ENCODE measurements at regions not wholly inside any gene's neighbourhood (a gene's known extent, or its start where the extent isn't known, plus 50 kb on each side); places are given as distances from the start of the nearest gene placed in this dataset.
"Not testable (repeated sequence)": the region's sequence is repeated elsewhere in the genome, so short reads cannot be mapped to it uniquely, and the experiment has no call there.

DNA sequence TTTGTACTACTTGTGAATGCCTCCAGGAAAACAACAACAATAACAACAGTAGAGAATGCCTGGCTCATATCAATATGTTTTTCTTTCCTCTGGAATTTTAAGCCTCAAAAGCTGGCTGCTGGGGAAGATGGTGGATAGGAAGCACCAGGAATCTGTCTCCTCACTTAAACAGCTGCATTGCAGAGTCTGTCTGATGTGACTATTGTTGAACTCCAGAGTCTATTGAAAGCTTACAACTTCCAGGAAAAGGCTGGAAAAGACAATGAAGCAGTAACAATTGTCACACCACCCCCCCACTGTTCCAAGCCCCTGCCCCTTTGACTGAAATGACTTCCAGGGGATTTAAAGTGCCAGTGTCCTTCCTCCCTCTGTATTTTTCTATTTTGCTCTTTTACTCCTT lies 309.7 kb downstream of the BMP4 start:
- no peak for DNase-seq (ENCODE audit: low read depth)
- in situ Hi-C loops (cut with HindIII; ENCODE audit: low pct_unique_long_range_greater_than_20kb, low sequenced_read_pairs) = no loop called here

DNA sequence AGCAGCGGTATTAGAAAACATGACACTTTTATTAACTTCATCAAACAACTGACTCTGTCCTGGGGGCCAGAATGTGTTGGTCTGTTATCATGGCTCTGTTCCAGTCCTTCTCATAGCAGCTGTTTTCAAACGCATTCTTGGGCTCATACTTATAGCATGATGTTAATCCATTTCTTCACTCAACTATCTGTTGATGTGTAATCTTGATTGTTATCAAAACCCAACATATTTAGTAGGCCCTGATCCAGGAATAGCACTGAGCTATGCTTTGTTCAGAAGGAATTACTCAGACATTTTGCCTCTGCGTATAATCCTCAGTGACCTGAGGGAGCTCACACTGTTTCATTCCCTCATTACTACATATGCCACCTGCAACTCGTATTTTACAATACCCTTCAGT lies 315.9 kb downstream of the BMP4 start:
- in situ Hi-C loops (cut with HindIII; ENCODE audit: low pct_unique_long_range_greater_than_20kb, low sequenced_read_pairs) = no loop called here
- no peak for DNase-seq (ENCODE audit: low read depth)

DNA sequence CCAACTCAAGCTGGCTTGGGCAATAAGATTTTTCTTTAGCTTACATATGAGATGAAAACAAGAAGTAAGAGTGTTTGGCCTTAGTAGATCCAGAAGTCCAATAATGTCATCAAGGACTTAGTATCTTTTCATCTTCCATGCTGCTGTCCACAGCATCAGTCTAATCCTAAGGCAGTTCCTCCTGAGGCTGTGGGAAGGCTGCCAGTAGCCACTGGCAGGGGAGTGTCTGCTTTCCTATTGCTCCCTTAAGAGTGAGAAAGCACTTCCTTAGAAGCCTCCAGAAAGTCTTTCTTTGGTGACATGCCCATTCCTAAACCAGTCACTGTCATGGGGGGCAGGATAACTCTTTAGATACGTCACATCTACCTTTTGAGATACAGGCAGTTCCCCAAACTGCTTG lies 317.7 kb downstream of the BMP4 start:
- in situ Hi-C loops (cut with HindIII; ENCODE audit: low pct_unique_long_range_greater_than_20kb, low sequenced_read_pairs) = no loop called here
- no peak for DNase-seq (ENCODE audit: low read depth)

DNA sequence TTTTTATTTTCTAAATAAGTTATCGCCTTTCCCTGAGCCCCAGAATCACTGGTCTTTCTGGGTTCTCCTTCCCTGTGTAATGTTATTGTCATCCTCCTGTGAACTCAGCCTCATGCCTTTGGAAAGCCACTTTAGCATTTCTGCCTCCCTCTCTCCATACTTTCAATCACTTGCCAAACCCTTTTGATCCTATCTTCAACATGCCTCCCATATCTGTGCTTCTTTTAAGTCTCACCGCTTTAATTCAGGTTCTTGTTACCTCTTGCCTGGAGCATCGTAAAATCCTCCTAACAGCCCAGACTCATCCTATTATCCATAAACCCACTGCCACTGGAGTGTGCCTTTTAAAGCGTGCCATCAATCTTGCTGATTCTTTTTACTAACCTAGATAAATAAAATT lies 321.8 kb downstream of the BMP4 start:
- in situ Hi-C loops (cut with HindIII; ENCODE audit: low pct_unique_long_range_greater_than_20kb, low sequenced_read_pairs) = no loop called here
- no peak for DNase-seq (ENCODE audit: low read depth)

DNA sequence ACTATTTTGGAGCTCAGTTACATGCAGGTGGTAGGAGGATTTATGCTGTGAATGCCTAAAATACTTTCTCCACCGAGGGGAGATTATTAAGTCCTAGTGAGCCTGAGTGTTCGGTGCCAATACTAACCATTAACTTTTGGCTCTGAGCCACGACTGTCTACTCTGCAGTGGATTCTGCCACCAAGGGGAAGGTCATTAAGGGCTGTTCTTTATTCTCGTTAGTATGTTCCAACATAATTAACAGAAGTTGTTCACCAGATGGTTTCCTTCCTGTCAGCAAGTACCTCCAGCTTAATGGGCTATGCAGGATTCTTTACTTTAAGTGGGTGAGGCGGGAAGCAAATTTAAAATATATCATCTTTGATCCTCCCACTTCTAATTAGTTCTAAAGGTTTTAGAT lies 326.3 kb downstream of the BMP4 start:
- in situ Hi-C loops (cut with HindIII; ENCODE audit: low pct_unique_long_range_greater_than_20kb, low sequenced_read_pairs) = no loop called here
- DNase-seq (ENCODE audit: low read depth) = no peak

DNA sequence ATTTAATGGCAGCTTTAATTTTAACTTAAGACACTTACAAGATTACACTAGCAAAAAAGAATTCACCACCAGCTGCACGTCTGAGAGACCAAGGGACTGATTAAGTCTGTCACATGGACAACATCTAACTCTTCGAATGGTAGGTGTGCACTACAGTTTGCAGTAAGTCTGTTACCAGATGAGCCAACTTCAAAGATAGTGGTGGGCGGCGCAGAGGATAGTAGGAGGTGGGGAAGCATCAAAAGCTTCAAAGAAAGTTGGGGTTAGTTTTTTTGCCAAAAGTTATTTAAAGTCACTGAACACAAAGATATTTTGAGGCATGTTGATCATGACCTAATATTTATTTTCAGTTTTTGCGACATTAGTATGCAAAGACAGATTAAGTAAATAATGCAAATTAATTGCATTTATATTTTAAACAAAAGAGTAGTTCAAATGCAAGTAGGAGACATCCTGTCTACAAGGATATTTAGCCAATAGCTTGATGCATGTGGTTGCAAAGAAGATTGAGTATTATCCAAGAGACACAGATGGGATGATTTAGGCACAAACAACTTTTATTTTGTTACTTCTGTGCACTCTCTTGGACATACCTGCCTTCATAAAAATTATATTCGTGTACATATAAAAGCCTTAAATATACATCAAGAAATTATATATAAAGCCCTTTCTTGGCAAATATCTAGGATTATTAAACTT lies 327.7 kb downstream of the BMP4 start:
- DNase-seq (ENCODE audit: low read depth) = no peak
- in situ Hi-C loops (cut with HindIII; ENCODE audit: low pct_unique_long_range_greater_than_20kb, low sequenced_read_pairs) = no loop called here

DNA sequence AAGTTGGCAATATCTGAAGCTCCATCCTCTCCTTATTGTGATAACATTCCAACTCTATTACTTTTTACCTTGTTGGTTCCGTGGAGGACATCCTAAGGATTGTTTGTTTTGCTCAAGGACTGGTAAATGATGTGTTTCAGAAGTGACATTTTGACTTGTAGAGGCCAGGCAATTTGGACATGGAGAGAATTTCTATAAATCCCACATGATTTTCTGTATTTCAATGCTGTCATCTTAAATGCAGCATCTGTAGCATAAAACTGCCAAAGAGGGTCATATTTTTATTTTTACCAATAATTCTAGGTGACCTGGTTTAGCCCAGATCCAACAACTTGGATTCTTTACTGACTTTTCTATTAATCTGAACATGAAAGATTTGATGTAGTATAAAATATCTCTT lies 328.4 kb downstream of the BMP4 start:
- no peak for DNase-seq (ENCODE audit: low read depth)
- in situ Hi-C loops (cut with HindIII; ENCODE audit: low pct_unique_long_range_greater_than_20kb, low sequenced_read_pairs) = no loop called here

DNA sequence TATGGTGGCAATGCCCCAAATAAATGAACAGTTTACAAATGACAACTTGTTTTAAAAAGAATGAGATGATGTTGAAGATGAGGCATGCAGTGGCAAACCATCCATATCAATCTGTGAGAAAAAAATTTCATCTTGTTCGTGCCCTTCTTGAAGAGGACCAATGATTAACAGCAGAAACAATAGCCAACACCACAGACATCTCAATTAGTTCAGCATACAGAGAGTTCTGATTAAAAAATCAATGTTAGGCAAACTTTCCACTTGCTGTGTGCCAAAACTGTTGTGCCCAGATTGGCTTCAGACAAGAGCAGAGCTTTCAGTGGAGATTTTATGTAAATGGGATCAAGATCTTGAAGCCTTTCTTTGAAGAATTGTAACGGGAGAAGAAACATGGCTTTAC lies 329.9 kb downstream of the BMP4 start:
- DNase-seq (ENCODE audit: low read depth) = no peak
- in situ Hi-C loops (cut with HindIII; ENCODE audit: low pct_unique_long_range_greater_than_20kb, low sequenced_read_pairs) = no loop called here

DNA sequence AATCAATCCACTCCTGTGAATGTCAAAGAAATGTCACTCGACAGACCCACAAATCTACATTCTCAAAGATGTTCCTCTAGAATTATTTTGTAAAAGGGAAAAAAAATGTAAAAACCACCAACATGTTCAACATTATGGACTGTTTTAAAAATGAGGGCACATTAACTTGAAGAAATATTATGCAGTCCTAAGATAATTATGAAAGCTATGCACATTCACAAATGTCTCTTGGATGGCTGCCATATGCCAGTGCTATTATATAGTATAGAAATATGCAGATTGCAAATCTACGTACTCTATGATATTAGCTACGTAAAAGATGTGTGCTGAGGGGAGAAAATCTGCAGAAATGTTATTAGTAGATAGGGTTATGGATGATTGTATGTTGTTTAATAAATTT lies 334.2 kb downstream of the BMP4 start:
- no peak for DNase-seq (ENCODE audit: low read depth)
- in situ Hi-C loops (cut with HindIII; ENCODE audit: low pct_unique_long_range_greater_than_20kb, low sequenced_read_pairs) = no loop called here

DNA sequence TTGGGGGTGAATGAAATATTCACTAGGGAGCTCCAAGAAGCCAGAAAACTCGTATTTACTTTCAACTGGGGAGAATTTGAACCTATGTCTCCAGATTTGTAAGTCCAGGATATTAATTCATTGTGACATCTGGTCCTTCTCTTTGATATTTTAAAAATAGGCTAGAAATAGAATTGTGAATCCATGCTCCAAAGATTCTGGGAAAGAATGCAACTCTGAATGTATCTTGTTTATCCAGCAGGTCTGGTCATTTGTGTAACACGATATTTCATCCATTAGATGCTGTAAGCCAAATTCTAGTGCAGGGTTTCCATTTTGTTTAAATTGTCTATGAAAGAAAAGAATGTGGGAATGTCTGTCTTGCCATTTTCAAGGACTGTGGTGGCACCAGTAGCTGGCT lies 334.7 kb downstream of the BMP4 start:
- in situ Hi-C loops (cut with HindIII; ENCODE audit: low pct_unique_long_range_greater_than_20kb, low sequenced_read_pairs) = no loop called here
- no peak for DNase-seq (ENCODE audit: low read depth)

DNA sequence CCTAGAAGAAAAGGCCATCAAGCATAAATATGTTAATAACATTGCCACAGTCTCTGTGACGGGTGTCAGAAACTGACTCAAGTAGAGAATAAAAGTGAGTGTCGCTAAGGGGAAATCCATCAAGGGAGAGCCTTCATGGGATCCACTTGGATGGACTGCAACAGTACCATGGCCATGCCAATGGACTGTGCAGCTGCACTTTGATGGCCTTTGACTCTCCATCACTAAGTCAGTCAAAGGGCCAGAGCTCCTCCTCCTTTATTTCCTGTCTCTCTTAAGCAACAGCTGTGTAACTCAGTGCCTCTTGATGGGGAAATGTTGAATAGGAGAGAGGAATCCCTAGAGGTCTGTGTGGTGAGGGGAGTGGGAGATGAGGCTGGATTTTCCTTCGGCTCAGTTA lies 335.2 kb downstream of the BMP4 start:
- in situ Hi-C loops (cut with HindIII; ENCODE audit: low pct_unique_long_range_greater_than_20kb, low sequenced_read_pairs) = no loop called here
- DNase-seq (ENCODE audit: low read depth) = no peak

DNA sequence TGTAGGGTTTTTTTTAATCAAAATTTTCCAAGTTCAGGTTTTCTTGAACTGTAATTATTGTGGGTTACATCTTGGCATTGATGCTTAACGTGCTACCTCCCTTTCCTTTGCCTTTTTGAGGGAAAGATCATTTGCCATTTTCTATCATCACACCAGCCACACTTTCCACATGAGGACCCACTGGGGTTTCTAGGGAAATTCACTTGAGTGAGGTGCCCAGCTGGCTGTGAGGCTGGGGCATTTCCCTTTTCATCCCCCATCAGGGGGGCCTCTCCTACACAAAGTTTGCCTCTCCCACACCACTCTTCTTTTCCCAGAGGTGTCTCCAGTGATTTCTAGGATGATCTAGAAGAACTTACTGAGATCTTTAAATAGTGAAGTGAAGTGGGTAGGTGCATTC lies 335.7 kb downstream of the BMP4 start:
- in situ Hi-C loops (cut with HindIII; ENCODE audit: low pct_unique_long_range_greater_than_20kb, low sequenced_read_pairs) = no loop called here

DNA sequence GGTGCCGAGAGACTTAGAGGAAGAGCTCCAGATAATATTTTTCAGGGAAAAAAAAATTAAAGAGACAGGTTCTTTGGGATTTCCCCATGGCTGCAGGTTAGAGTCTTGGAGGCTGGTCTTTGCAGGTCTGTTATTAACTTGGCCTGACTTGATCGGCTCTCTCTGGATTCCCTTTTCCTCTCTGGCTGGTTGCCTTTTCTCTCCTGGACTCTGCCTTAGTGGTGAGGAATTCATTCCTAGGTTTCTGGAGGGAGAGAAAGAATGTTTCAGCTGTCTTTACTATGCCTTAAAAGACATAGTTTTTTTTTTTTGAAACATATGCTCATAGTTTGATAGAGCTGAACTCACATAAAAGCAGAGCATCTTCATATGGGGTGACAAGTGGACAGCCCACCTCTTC lies 336.3 kb downstream of the BMP4 start:
- in situ Hi-C loops (cut with HindIII; ENCODE audit: low pct_unique_long_range_greater_than_20kb, low sequenced_read_pairs) = no loop called here

More for the DNA sequence above, 335.7 kb downstream of the BMP4 start:
- DNase-seq (ENCODE audit: low read depth) = no peak

DNA sequence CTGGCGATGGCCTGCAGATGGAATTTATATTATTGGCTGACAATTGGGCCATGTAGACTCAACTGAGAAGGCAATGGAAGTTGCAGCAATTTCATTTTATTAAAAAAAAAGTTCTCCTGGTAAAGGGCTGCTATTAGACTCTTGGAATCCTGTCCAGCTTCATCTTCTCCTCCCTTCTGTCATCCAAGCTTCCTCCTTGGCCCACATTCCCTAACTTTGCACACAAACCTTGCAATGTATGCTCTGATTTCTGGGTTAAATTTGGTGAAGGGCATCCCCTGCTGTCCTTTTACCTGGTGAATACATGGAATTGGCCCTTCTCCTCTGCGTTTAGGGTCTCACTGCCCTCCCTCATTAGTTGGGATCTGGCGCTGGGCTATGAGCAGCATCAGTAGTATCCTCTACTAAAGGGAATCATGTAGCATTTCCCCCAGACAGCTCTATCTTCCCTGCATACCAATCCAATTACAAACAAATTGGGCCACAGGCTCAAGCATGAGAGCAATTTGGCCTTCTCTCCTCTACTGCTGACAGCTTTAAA lies 336.9 kb downstream of the BMP4 start:
- DNase-seq (ENCODE audit: low read depth) = no peak
- in situ Hi-C loops (cut with HindIII; ENCODE audit: low pct_unique_long_range_greater_than_20kb, low sequenced_read_pairs) = no loop called here

More for the DNA sequence above, 336.3 kb downstream of the BMP4 start:
- peak; percentile 11 for DNase-seq (ENCODE audit: low read depth)

DNA sequence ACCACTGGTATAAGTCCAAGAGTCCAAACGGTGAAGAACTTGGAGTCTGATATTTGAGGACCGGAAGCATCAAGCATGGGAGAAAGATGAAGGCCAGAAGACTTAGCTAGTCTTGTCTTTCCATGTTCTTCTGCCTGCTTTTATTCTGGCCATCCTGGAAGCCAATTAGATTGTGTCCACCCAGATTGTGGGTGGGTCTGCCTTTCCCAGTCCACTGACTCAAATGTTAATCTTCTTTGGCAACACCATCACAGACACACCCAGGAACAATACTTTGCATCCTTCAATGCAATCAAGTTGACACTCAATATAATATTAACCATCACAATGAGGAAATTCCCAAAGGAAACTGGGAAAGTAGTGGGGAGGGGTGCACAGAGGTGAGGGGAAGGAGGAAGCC lies 340.1 kb downstream of the BMP4 start:
- DNase-seq (ENCODE audit: low read depth); in situ Hi-C loops (cut with HindIII; ENCODE audit: low pct_unique_long_range_greater_than_20kb, low sequenced_read_pairs): not testable (repeated sequence)

DNA sequence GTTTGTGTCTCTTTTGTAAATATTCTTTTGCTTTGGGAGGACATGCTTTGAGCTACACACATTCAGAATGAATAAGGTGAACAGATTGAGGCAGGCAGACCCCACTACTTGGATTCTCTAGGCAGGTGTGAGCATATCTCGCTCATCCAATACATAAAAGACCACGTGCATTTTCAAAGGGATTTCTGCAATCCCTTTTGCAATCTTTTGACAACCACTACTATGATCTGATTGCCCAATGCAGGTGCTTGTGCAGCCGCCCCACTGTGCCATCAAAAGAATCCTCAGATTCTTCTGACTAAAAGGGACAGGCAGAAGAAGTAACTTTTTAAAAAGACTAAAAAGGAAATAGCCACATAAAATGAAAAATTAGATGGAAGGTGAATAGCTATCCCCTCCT lies 341.4 kb downstream of the BMP4 start:
- no peak for DNase-seq (ENCODE audit: low read depth)

DNA sequence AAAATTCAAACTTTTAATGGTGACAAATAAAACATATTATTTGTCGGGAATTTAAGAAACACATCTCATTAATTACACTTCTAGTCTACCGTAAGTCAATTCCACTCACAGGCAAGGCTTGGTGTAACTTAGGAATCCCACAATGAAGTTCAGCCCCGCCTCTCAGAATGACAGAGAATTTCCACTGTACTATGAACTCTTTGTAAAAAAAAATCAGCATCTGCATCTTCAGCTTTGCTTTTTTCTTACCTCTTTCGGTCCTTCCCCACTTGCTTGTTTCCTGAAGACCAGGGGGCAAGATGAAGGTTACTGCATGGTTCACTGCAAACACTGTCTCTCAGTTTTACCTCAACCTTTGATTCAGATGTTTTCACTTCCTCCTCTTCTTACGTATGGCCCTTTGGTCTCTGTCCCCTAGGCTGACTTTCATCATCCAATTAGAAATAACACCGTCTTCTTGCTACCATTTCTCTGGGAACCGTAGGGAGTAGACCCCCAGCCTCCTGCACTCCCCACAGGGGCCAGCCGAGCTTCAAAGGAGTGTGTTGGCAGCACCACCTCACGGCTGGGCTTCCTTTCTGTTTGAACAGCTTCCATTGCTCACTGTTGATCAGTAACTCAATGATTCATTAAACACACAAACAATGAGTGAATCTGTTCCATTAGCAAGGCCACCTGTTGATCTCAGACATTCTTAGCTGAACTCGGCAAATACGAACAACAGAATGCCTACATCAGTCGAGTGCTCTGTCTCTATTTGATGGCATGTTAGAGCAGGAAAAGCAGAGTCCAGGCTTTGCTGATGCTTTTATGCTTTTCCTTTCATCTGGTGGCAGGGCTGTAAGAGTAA lies 343.0 kb downstream of the BMP4 start:
- DNase-seq (ENCODE audit: low read depth) = peak; percentile 92
- in situ Hi-C loops (cut with HindIII; ENCODE audit: low pct_unique_long_range_greater_than_20kb, low sequenced_read_pairs) = no loop called here

More for the DNA sequence above, 341.4 kb downstream of the BMP4 start:
- in situ Hi-C loops (cut with HindIII; ENCODE audit: low pct_unique_long_range_greater_than_20kb, low sequenced_read_pairs) = no loop called here

DNA sequence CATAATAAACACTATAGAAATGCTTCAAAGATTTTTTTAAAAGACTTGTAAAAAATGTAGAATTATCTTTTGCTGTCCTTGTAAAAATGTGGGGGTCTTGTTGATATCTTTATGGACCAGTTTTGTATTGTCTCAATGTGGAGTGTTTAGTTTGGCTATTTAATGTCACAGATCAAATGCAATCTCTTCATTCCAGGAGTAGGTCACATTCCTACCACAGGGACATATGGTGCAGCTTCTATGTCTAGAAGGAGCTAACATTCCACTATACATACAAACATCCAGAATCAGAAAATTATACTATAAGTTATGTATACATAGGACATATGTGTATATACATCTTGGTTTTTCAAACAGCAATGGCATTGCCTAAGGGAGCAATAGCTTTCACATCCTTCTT lies 345.7 kb downstream of the BMP4 start:
- no peak for DNase-seq (ENCODE audit: low read depth)
- in situ Hi-C loops (cut with HindIII; ENCODE audit: low pct_unique_long_range_greater_than_20kb, low sequenced_read_pairs) = no loop called here

DNA sequence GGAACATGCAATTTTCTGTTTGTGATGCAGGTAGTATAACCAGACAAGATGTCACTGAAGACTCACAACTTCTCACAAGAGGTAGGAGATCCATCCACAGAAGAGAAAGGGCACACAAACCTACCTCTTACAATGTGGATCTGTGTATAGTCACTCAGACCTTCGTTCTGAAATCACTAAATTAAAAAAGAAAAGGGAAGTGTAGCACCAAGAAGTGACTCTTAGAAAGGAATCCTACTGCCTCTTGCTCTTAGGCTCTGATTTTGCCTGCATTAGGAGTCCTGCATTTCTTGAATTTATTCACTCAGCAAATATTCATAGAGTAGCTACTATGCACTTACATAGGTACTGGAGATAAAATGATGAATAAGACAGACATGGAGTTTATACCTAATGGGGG lies 347.6 kb downstream of the BMP4 start:
- in situ Hi-C loops (cut with HindIII; ENCODE audit: low pct_unique_long_range_greater_than_20kb, low sequenced_read_pairs) = no loop called here
- DNase-seq (ENCODE audit: low read depth) = no peak

DNA sequence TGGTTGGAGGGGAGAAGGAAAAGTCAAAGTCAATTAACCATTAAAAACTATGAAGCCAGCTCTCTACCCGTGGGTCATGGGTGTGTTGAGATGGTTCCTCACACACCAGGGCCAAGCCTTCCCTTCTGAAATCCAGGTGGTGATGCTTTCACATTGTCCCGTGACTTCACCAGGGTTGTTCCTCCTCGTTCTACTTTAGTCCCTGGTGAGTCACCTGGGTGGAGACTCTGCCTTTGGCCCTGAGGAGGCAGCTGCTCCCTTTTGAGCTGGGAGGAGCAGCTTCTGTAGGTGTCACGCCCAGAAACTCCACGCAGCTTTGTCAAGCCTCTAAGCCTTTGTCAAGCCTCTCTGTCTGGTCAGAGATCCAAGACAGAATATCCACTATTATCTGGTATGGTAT lies 348.3 kb downstream of the BMP4 start:
- DNase-seq (ENCODE audit: low read depth) = peak; percentile 62
- in situ Hi-C loops (cut with HindIII; ENCODE audit: low pct_unique_long_range_greater_than_20kb, low sequenced_read_pairs) = no loop called here
